ENCODE measurements at regions not wholly inside any gene's neighbourhood (a gene's known extent, or its start where the extent isn't known, plus 50 kb on each side); places are given as distances from the start of the nearest gene placed in this dataset.

DNA sequence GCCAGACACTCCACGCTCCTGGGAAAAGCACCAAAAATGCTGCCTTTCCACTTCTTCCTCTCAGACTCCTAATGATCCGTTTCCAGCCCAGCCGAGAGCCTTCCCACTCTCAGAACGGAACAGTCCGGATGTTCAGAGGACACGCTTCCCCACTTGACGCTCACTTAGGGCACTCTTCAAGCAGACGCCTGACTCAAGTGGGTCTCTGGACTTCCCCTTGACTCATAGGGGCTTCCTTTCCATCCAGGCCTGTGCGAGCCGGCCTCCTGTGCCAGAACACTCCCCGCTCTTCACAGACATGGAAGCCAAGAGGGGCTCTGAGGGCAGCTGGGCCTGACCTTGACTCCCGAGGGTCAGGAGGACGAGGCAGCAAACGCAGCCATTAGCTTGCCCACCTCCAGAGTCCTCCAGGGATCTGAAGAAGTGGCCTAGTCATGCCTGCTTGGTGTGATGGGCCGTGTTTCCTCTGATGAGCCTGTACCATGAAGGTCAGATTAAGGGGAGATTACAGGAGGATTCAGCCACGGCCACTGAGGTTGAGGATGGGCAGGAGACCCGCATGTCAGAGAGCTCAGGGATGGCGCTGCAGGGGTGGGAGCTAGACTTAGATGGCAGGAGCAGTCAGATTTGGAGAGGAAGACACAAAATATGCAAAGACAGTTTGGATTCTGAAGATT, 114.7 kb upstream of the TLE3 start:
- no peaks in the 10 kb centered on the region for H4K20me1 ChIP-seq (ENCODE audit: control insufficient read depth, insufficient read depth, low read depth, low read length)
- no peak overlapping the region for H3K27ac ChIP-seq (ENCODE audit: low read depth, low read length)
- no peaks in the 10 kb centered on the region for H3F3A ChIP-seq (ENCODE audit: control insufficient read depth, insufficient read depth)
- H3K9me3 ChIP-seq (ENCODE audit: control insufficient read depth, insufficient read depth, low read length): no peaks in the 10 kb centered on the region
- no peaks in the 10 kb centered on the region for H3K9me2 ChIP-seq (replicated peaks; ENCODE audit: control insufficient read depth, low read length)
- no peaks in the 10 kb centered on the region for H3K36me3 ChIP-seq (ENCODE audit: control insufficient read depth, low read length)
- H3K4me2 ChIP-seq (ENCODE audit: low read length): no peak overlapping the region
- no peak overlapping the region for H3K4me3 ChIP-seq (ENCODE audit: low read length)
- peaks cover 12% of the 10 kb centered on the region; the same call in 1 of the 2 replicates for H3K27me3 ChIP-seq (ENCODE audit: control insufficient read depth, low read length)
- H3K79me2 ChIP-seq (ENCODE audit: control insufficient read depth, low read length): no peaks in the 10 kb centered on the region
- TF ChIP-seq, protein P1, sequence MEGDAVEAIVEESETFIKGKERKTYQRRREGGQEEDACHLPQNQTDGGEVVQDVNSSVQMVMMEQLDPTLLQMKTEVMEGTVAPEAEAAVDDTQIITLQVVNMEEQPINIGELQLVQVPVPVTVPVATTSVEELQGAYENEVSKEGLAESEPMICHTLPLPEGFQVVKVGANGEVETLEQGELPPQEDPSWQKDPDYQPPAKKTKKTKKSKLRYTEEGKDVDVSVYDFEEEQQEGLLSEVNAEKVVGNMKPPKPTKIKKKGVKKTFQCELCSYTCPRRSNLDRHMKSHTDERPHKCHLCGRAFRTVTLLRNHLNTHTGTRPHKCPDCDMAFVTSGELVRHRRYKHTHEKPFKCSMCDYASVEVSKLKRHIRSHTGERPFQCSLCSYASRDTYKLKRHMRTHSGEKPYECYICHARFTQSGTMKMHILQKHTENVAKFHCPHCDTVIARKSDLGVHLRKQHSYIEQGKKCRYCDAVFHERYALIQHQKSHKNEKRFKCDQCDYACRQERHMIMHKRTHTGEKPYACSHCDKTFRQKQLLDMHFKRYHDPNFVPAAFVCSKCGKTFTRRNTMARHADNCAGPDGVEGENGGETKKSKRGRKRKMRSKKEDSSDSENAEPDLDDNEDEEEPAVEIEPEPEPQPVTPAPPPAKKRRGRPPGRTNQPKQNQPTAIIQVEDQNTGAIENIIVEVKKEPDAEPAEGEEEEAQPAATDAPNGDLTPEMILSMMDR (IDR thresholded peaks at IDR 0.05; ENCODE audit: low read depth, low read length, poor library complexity, severe bottlenecking): no peak
- TF ChIP-seq EZH2phosphoT487 (IDR thresholded peaks at IDR 0.05; ENCODE audit: borderline replicate concordance, low read length): no peak
- H3K4me1 ChIP-seq (ENCODE audit: control insufficient read depth, low read length): no peaks in the 10 kb centered on the region

- TF ChIP-seq, protein P1 (IDR thresholded peaks at IDR 0.05; ENCODE audit: low read depth, low read length, poor library complexity, severe bottlenecking): peak; percentile 23
- TF ChIP-seq EZH2phosphoT487 (IDR thresholded peaks at IDR 0.05; ENCODE audit: borderline replicate concordance, low read length): no peak
These were observed 112.8 kb upstream of the TLE3 start for GRCh38 chr15:70210528-70210927.

GRCh38 chr15:70210076-70210475, 112.4 kb upstream of the TLE3 start:
- Histone ChIP-seq H3K9me3 (ENCODE audit: control insufficient read depth, insufficient read depth, low read length) (no peaks in the 10 kb centered on the region), H3F3A (ENCODE audit: control insufficient read depth, insufficient read depth) (no peaks in the 10 kb centered on the region), H4K20me1 (ENCODE audit: control insufficient read depth, insufficient read depth, low read depth, low read length) (no peaks in the 10 kb centered on the region), H3K4me1 (ENCODE audit: control insufficient read depth, low read length) (no peaks in the 10 kb centered on the region), H3K27ac (ENCODE audit: low read depth, low read length) (no peak overlapping the region), H3K4me2 (ENCODE audit: low read length) (no peak overlapping the region), H3K27me3 (ENCODE audit: control insufficient read depth, low read length) (peaks cover 17% of the 10 kb centered on the region), H3K79me2 (ENCODE audit: control insufficient read depth, low read length) (no peaks in the 10 kb centered on the region), H3K9me2 (replicated peaks; ENCODE audit: control insufficient read depth, low read length) (no peaks in the 10 kb centered on the region), H3K36me3 (ENCODE audit: control insufficient read depth, low read length) (no peaks in the 10 kb centered on the region), H3K4me3 (ENCODE audit: low read length) (no peak overlapping the region)
- TF ChIP-seq, protein P1 (IDR thresholded peaks at IDR 0.05; ENCODE audit: low read depth, low read length, poor library complexity, severe bottlenecking): no peak
- no peak for TF ChIP-seq EZH2phosphoT487 (IDR thresholded peaks at IDR 0.05; ENCODE audit: borderline replicate concordance, low read length)

More at GRCh38 chr15:70210528-70210927, 112.8 kb upstream of the TLE3 start:
- no peaks in the 10 kb centered on the region for H3K9me2 ChIP-seq (replicated peaks; ENCODE audit: control insufficient read depth, low read length)
- peaks cover 17% of the 10 kb centered on the region for H3K27me3 ChIP-seq (ENCODE audit: control insufficient read depth, low read length)
- H3K79me2 ChIP-seq (ENCODE audit: control insufficient read depth, low read length): no peaks in the 10 kb centered on the region
- no peaks in the 10 kb centered on the region for H3K36me3 ChIP-seq (ENCODE audit: control insufficient read depth, low read length)
- no peaks in the 10 kb centered on the region for H3F3A ChIP-seq (ENCODE audit: control insufficient read depth, insufficient read depth)
- no peak overlapping the region for H3K4me2 ChIP-seq (ENCODE audit: low read length)
- no peaks in the 10 kb centered on the region for H4K20me1 ChIP-seq (ENCODE audit: control insufficient read depth, insufficient read depth, low read depth, low read length)
- no peak overlapping the region for H3K4me3 ChIP-seq (ENCODE audit: low read length)
- H3K27ac ChIP-seq (ENCODE audit: low read depth, low read length): no peak overlapping the region
- H3K9me3 ChIP-seq (ENCODE audit: control insufficient read depth, insufficient read depth, low read length): no peaks in the 10 kb centered on the region
- no peaks in the 10 kb centered on the region for H3K4me1 ChIP-seq (ENCODE audit: control insufficient read depth, low read length)
